BJ (cell line): ENCODE measurements at regions not wholly inside any gene's neighbourhood (a gene's known extent, or its start where the extent isn't known, plus 50 kb on each side); places are given as distances from the start of the nearest gene placed in this dataset.

Source experiments
- CTCF ChIA-PET: fragments of 350-600 bp; formaldehyde crosslinking; extraction: SDS; loops from one replicate; lab custom pipeline; 2021; ENCODE audit warnings: antibody characterized with exemption, inconsistent platforms; lab: Yijun Ruan, JAX
- POLR2A ChIA-PET: fragments of 300-600 bp; sonication (Branson Sonifier 250); formaldehyde crosslinking; extraction: SDS; loops from one replicate; lab custom pipeline; 2021; ENCODE audit warnings: antibody characterized with exemption; lab: Charles Lee
- DNase-seq: peaks from one replicate; pipeline ENCODE4 v3.0.0-alpha.2; 2011; ENCODE audit warnings: low read depth
- H3K27me3 ChIP-seq: 2 replicates; pipeline ENCODE4 v1.6.0; 2011; ENCODE audit warnings: low read length; ENCODE audit not compliant: control insufficient read depth, insufficient read depth
- H3K36me3 ChIP-seq: 2 replicates; pipeline ENCODE4 v1.5.1; 2011; ENCODE audit warnings: low read length; ENCODE audit not compliant: control insufficient read depth, insufficient read depth
- H3K4me3 ChIP-seq: 2 replicates; pipeline ENCODE4 v1.5.1; 2011; ENCODE audit warnings: low read depth, mild to moderate bottlenecking, control low read depth, low read length
- CTCF ChIP-seq: IDR thresholded peaks from 2 replicates; pipeline ENCODE4 v1.5.1; 2011; ENCODE audit warnings: low read depth, mild to moderate bottlenecking, control low read depth, inconsistent platforms, low read length, moderate library complexity; ENCODE audit not compliant: insufficient read depth

DNA sequence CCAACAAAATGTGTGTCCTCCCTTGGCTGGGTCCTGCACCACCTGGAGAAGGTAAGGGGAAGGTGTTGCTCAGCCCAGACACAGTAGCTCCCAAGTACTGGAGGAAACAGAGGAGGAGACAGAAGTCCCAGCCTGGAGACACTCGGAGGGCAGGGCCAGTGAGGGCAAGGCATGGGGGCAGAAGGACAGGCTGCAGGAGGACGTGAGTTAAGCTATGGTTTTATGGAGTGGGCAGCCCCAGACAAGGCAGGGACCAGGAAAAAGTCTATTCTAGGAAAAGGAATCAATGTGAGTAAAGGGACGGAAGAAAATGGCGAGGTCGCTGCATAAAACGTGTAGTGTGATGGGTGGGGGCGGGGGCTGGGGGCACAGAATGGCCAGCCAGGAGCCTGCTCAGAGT lies 210.1 kb upstream of the DIO3 start:
- POLR2A ChIA-PET, result no interaction called here
- Histone ChIP-seq H3K27me3 (no peaks in the 10 kb centered on the region), H3K36me3 (no peaks in the 10 kb centered on the region), H3K4me3 (no peak overlapping the region)
- TF ChIP-seq CTCF, result no peak
- CTCF ChIA-PET, result interaction anchor here (0.7 to 1.4 kb wide), 2 partner anchors 7 to 12 kb away, joined by 3 read pairs; no protein-coding TSS in a partner anchor
- DNase-seq, result no peak

DNA sequence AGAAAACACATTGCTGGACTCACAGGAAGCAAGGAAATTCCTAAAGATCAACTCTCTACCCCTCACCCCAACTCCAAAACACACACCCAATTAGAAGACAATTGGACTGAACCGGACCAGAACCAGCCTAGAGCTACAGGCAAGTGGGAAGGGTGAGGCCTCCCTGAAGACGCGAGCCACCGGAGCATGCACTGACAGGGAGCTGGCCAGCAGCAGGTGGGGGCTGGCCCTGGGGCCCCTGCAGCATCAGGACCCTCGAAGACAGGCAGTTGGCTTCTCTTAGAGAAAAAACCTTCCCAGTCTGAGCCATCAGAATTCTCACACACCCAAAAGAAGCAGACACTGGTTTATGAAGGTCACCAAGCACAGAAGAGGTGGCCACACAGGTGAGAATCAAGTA lies 209.5 kb upstream of the DIO3 start:
- CTCF ChIA-PET, result no interaction called here
- H3K4me3 ChIP-seq, result no peak overlapping the region
- no peak for DNase-seq
- no peaks in the 10 kb centered on the region for H3K36me3 ChIP-seq
- no peak for TF ChIP-seq CTCF
- POLR2A ChIA-PET, result no interaction called here
- no peaks in the 10 kb centered on the region for H3K27me3 ChIP-seq

DNA sequence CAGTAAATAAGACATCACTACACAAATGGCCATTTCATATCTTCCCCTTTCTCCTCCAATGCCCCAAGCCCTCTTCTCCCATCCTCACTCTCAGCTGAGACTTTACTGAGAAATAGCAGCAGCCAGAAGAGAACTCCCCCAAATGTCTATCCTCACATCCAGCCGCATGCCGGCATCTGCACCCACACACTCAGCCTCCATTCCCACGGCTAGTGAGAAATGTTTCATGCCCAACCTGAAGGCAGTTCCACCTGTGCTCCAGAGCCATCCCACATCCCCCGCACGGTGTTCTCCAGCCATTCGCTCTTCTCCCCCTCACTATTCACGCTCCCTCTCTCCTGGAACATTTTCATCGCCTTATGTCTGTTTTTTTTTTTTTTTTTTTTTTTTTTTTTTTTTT lies 208.7 kb upstream of the DIO3 start:
- no peaks in the 10 kb centered on the region for H3K27me3 ChIP-seq
- no peak for TF ChIP-seq CTCF
- DNase-seq, result no peak
- H3K4me3 ChIP-seq, result no peak overlapping the region
- CTCF ChIA-PET, result no interaction called here
- H3K36me3 ChIP-seq, result no peaks in the 10 kb centered on the region
- POLR2A ChIA-PET, result no interaction called here

GRCh38 chr14:101353422-101353821 lies 207.9 kb upstream of the DIO3 start:
- Histone ChIP-seq H3K27me3 (no peaks in the 10 kb centered on the region), H3K36me3 (no peaks in the 10 kb centered on the region), H3K4me3 (no peak overlapping the region)
- ChIA-PET POLR2A (no interaction called here), CTCF (no interaction called here)
- no peak for TF ChIP-seq CTCF
- DNase-seq, result no peak

DNA sequence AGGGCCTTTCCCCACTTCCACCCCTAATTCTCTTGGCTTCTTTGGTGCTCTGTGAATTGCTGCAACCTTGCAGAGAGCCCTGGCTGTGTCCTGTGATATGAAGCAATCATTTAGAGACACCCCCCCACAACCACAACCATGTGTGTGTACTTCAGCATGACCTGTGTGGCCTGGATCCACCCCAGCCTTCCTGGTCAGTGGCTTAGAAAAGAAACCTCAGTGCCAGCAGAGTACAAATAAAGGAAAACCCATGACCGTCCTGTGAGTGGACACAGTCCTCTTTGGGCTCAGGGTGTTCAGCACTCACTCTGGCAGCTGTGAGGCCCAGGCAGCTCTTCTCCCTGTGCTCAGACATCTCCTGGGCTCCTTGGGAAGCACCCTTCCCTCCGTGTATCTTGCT lies 206.6 kb upstream of the DIO3 start:
- ChIA-PET CTCF (no interaction called here), POLR2A (no interaction called here)
- no peaks in the 10 kb centered on the region for H3K27me3 ChIP-seq
- H3K4me3 ChIP-seq, result no peak overlapping the region
- TF ChIP-seq CTCF, result no peak
- H3K36me3 ChIP-seq, result no peaks in the 10 kb centered on the region
- DNase-seq, result no peak
